ENCODE measurements at regions not wholly inside any gene's neighbourhood (a gene's known extent, or its start where the extent isn't known, plus 50 kb on each side); places are given as distances from the start of the nearest gene placed in this dataset.

DNA sequence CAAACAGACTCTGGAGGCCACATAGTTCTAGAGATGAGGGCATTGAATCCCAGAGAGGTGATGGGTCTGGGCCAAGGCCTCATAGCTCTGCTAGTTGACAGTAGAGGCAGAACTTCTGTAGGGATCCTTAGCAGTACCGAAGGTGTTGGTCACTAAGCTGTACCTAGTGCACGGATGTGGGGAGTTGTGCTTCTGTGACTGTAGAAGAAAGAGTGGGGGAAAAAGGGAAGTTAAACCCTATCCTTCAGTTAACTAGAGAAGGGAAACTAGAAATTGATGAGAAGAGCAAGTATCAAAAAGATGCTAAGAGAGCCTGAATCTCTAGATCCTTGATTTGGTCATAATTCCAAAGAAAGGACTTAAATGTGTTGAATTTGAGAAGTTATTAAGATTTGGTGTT, 186.7 kb downstream of the NFKBIZ start:
- no peak overlapping the region for H2AFZ ChIP-seq (ENCODE audit: low read depth, low read length, poor library complexity, severe bottlenecking)
- H4K20me1 ChIP-seq (ENCODE audit: insufficient read depth): no peaks in the 10 kb centered on the region
- BruUV-seq (replicated peaks): no TSS peak
- H3K27me3 ChIP-seq (ENCODE audit: insufficient read depth, low read length): no peaks in the 10 kb centered on the region
- H3K4me3 ChIP-seq (replicated peaks in 1 of 2; ENCODE audit: low read depth in 1 of 2, low read length in 2 of 2): no peak overlapping the region
- TF ChIP-seq RAD21 (IDR thresholded peaks at IDR 0.05; ENCODE audit: low read depth) (no peak), TCF7L2 (IDR thresholded peaks at IDR 0.05; ENCODE audit: borderline replicate concordance, extremely low read depth, insufficient read depth, insufficient read length) (no peak), EZH2phosphoT487 (IDR thresholded peaks at IDR 0.05; ENCODE audit: borderline replicate concordance) (no peak), JUND (IDR thresholded peaks at IDR 0.05) (no peak)
- no peaks in the 10 kb centered on the region for H3K79me2 ChIP-seq (ENCODE audit: insufficient read depth, low read length)
- intact Hi-C loops (cut with micrococcal nuclease): no loop called here
- H3K9ac ChIP-seq (ENCODE audit: low read length): no peak overlapping the region
- no peaks in the 10 kb centered on the region for H3K4me1 ChIP-seq (ENCODE audit: control insufficient read depth in 1 of 2, insufficient read depth in 2 of 2, low read length in 2 of 2)
- DNase-seq (ENCODE audit: low read depth, low spot score) (no peak), ATAC-seq (no peak)
- H3K27ac ChIP-seq (ENCODE audit: low read depth, low read length): no peak overlapping the region
- no peaks in the 10 kb centered on the region for H3K9me3 ChIP-seq (ENCODE audit: control insufficient read depth in 1 of 2, insufficient read depth in 1 of 2, low read depth in 1 of 2, low read length in 2 of 2)
- POLR2A ChIA-PET: no interaction called here
- H3K9me2 ChIP-seq (ENCODE audit: insufficient read depth): no peaks in the 10 kb centered on the region
- RAD21 ChIA-PET (ENCODE audit: low non-redundant PET in 1 of 2, low total read pairs in 2 of 2, uncharacterized antibody in 2 of 2, unreplicated experiment in 2 of 2): no interaction called here
- CTCF ChIA-PET: no interaction called here
- H3K4me2 ChIP-seq (ENCODE audit: low read length): no peak overlapping the region
- H3K36me3 ChIP-seq (ENCODE audit: control insufficient read depth in 1 of 2, insufficient read depth in 2 of 2, low read length in 2 of 2): no peaks in the 10 kb centered on the region

DNA sequence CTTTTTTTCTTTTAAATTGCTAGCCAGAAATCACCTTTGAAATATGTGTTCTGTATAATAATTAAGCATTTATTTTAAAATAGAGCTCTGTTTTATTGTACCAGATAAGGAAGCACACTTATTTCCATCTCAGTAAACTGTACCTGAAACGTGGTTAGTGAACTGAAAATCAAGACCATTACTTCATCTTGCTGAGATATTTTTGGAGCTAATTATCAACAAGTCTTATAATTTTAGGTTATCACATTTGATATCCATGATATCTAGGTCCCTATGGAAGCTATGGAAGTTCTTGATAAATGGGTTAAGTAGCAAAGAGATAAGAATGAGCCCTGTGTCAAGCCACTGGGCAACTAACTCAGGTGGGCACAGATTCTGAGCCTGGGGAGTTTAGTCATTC, 187.2 kb downstream of the NFKBIZ start:
- no peak overlapping the region for H3K4me3 ChIP-seq (replicated peaks in 1 of 2; ENCODE audit: low read depth in 1 of 2, low read length in 2 of 2)
- H3K4me1 ChIP-seq (ENCODE audit: control insufficient read depth in 1 of 2, insufficient read depth in 2 of 2, low read length in 2 of 2): no peaks in the 10 kb centered on the region
- DNase-seq (ENCODE audit: low read depth, low spot score) (no peak), ATAC-seq (no peak)
- RAD21 ChIA-PET (ENCODE audit: low non-redundant PET in 1 of 2, low total read pairs in 2 of 2, uncharacterized antibody in 2 of 2, unreplicated experiment in 2 of 2): no interaction called here
- no peak overlapping the region for H3K4me2 ChIP-seq (ENCODE audit: low read length)
- CTCF ChIA-PET: no interaction called here
- no peak overlapping the region for H3K27ac ChIP-seq (ENCODE audit: low read depth, low read length)
- H3K27me3 ChIP-seq (ENCODE audit: insufficient read depth, low read length): no peaks in the 10 kb centered on the region
- H3K79me2 ChIP-seq (ENCODE audit: insufficient read depth, low read length): no peaks in the 10 kb centered on the region
- no peaks in the 10 kb centered on the region for H3K9me2 ChIP-seq (ENCODE audit: insufficient read depth)
- H3K9me3 ChIP-seq (ENCODE audit: control insufficient read depth in 1 of 2, insufficient read depth in 1 of 2, low read depth in 1 of 2, low read length in 2 of 2): no peaks in the 10 kb centered on the region
- H3K9ac ChIP-seq (ENCODE audit: low read length): no peak overlapping the region
- POLR2A ChIA-PET: no interaction called here
- H4K20me1 ChIP-seq (ENCODE audit: insufficient read depth): no peaks in the 10 kb centered on the region
- intact Hi-C loops (cut with micrococcal nuclease): no loop called here
- H3K36me3 ChIP-seq (ENCODE audit: control insufficient read depth in 1 of 2, insufficient read depth in 2 of 2, low read length in 2 of 2): no peaks in the 10 kb centered on the region
- no TSS peak for BruUV-seq (replicated peaks)
- H2AFZ ChIP-seq (ENCODE audit: low read depth, low read length, poor library complexity, severe bottlenecking): no peak overlapping the region
- TF ChIP-seq, protein P1, sequence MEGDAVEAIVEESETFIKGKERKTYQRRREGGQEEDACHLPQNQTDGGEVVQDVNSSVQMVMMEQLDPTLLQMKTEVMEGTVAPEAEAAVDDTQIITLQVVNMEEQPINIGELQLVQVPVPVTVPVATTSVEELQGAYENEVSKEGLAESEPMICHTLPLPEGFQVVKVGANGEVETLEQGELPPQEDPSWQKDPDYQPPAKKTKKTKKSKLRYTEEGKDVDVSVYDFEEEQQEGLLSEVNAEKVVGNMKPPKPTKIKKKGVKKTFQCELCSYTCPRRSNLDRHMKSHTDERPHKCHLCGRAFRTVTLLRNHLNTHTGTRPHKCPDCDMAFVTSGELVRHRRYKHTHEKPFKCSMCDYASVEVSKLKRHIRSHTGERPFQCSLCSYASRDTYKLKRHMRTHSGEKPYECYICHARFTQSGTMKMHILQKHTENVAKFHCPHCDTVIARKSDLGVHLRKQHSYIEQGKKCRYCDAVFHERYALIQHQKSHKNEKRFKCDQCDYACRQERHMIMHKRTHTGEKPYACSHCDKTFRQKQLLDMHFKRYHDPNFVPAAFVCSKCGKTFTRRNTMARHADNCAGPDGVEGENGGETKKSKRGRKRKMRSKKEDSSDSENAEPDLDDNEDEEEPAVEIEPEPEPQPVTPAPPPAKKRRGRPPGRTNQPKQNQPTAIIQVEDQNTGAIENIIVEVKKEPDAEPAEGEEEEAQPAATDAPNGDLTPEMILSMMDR (IDR thresholded peaks at IDR 0.05 in 2 of 3, conservative IDR thresholded peaks at IDR 0.05 in 1 of 3; ENCODE audit: borderline replicate concordance in 1 of 3, insufficient read depth in 1 of 3, low read depth in 2 of 3, low read length in 2 of 3): no peak
- TF ChIP-seq JUND (IDR thresholded peaks at IDR 0.05): no peak
- TF ChIP-seq ELF1 (IDR thresholded peaks at IDR 0.05; ENCODE audit: borderline replicate concordance, low read depth): no peak
- TF ChIP-seq EZH2 (IDR thresholded peaks at IDR 0.05): no peak
- TF ChIP-seq TCF7L2 (IDR thresholded peaks at IDR 0.05; ENCODE audit: borderline replicate concordance, extremely low read depth, insufficient read depth, insufficient read length): no peak
- TF ChIP-seq YY1 (IDR thresholded peaks at IDR 0.05; ENCODE audit: extremely low read depth, insufficient replicate concordance, low read depth, low read length): no peak
- TF ChIP-seq ZNF274 (IDR thresholded peaks at IDR 0.05; ENCODE audit: low read depth, low read length): no peak
- no peak for TF ChIP-seq EZH2phosphoT487 (IDR thresholded peaks at IDR 0.05; ENCODE audit: borderline replicate concordance)
- TF ChIP-seq, protein P2, sequence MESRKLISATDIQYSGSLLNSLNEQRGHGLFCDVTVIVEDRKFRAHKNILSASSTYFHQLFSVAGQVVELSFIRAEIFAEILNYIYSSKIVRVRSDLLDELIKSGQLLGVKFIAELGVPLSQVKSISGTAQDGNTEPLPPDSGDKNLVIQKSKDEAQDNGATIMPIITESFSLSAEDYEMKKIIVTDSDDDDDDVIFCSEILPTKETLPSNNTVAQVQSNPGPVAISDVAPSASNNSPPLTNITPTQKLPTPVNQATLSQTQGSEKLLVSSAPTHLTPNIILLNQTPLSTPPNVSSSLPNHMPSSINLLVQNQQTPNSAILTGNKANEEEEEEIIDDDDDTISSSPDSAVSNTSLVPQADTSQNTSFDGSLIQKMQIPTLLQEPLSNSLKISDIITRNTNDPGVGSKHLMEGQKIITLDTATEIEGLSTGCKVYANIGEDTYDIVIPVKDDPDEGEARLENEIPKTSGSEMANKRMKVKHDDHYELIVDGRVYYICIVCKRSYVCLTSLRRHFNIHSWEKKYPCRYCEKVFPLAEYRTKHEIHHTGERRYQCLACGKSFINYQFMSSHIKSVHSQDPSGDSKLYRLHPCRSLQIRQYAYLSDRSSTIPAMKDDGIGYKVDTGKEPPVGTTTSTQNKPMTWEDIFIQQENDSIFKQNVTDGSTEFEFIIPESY (IDR thresholded peaks at IDR 0.05; ENCODE audit: extremely low read depth, insufficient replicate concordance, low read length): no peak
- TF ChIP-seq, protein P3, sequence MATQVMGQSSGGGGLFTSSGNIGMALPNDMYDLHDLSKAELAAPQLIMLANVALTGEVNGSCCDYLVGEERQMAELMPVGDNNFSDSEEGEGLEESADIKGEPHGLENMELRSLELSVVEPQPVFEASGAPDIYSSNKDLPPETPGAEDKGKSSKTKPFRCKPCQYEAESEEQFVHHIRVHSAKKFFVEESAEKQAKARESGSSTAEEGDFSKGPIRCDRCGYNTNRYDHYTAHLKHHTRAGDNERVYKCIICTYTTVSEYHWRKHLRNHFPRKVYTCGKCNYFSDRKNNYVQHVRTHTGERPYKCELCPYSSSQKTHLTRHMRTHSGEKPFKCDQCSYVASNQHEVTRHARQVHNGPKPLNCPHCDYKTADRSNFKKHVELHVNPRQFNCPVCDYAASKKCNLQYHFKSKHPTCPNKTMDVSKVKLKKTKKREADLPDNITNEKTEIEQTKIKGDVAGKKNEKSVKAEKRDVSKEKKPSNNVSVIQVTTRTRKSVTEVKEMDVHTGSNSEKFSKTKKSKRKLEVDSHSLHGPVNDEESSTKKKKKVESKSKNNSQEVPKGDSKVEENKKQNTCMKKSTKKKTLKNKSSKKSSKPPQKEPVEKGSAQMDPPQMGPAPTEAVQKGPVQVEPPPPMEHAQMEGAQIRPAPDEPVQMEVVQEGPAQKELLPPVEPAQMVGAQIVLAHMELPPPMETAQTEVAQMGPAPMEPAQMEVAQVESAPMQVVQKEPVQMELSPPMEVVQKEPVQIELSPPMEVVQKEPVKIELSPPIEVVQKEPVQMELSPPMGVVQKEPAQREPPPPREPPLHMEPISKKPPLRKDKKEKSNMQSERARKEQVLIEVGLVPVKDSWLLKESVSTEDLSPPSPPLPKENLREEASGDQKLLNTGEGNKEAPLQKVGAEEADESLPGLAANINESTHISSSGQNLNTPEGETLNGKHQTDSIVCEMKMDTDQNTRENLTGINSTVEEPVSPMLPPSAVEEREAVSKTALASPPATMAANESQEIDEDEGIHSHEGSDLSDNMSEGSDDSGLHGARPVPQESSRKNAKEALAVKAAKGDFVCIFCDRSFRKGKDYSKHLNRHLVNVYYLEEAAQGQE (IDR thresholded peaks at IDR 0.05; ENCODE audit: low read depth): no peak
- TF ChIP-seq CBX3 (IDR thresholded peaks at IDR 0.05; ENCODE audit: low read depth): no peak

All from HCT116 (cell line).